ENCODE measurements at regions not wholly inside any gene's neighbourhood (a gene's known extent, or its start where the extent isn't known, plus 50 kb on each side); places are given as distances from the start of the nearest gene placed in this dataset.
"Not testable (repeated sequence)": the region's sequence is repeated elsewhere in the genome, so short reads cannot be mapped to it uniquely, and the experiment has no call there.

DNA sequence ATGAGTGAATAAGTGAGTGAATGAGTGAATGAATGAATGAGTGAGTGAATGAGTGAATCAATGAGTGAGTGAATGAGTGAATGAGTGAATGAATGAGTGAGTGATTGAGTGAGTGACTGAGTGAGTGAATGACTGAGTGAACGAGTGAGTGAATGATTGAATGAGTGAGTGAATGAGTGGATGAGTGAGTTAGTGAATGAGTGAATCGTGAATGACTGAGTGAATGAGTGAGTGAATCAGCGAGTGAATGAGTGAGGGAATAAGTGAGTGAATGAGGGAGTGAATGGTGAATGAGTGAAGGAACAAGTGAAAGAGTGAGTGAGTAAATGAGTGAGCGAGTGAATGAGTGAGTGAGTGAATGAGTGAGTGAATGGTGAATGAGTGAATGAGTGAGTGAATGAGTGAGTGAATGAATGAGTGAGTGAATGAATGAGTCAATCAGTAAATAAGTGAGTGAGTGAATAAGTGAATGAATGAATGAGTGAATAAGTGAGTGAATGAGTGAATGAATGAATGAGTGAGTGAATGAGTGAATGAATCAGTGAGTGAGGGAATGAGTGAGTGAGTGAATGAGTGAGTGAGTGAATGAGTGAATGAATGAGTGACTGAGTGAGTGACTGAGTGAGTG is 135.7 kb upstream of the ZNF469 start:
- H3K9ac ChIP-seq (ENCODE audit: extremely low read depth, insufficient read length, low read length); H2BK12ac ChIP-seq (ENCODE audit: insufficient read length, low read depth, low read length); H3K27me3 Mint-ChIP-seq (ENCODE audit: low read depth); H2BK5ac ChIP-seq (ENCODE audit: insufficient read length, low read length); H3K79me2 ChIP-seq (ENCODE audit: insufficient read depth, low read length); H4K20me1 ChIP-seq (ENCODE audit: control insufficient read depth, insufficient read depth, insufficient read length); H3K56ac ChIP-seq (ENCODE audit: insufficient read length, low read depth, low read length); H3K4me1 ChIP-seq (ENCODE audit: insufficient read depth, low read length); H4K8ac ChIP-seq (replicated peaks; ENCODE audit: insufficient read length, low read depth, low read length); H3K4me2 ChIP-seq (ENCODE audit: insufficient read depth, insufficient read length, low read length); H3K36me3 Mint-ChIP-seq (ENCODE audit: insufficient read depth in 1 of 3, low read depth in 3 of 3); H3K9me3 ChIP-seq (ENCODE audit: control insufficient read depth, low read depth, low read length); H3K4me1 Mint-ChIP-seq; H2BK15ac ChIP-seq (ENCODE audit: low read depth, low read length); H3K18ac ChIP-seq (ENCODE audit: insufficient read length, low read depth, low read length); H4K91ac ChIP-seq (ENCODE audit: insufficient read length, low read depth, low read length); DNase-seq; H3K9me3 Mint-ChIP-seq; H3K4me3 Mint-ChIP-seq; H3K27ac ChIP-seq (ENCODE audit: insufficient read length, low read depth, low read length); H3K23ac ChIP-seq (ENCODE audit: insufficient read length, low read depth, low read length); H3K23me2 ChIP-seq (ENCODE audit: insufficient read length, low read depth, low read length, poor library complexity, severe bottlenecking); H3K27ac Mint-ChIP-seq; H2BK20ac ChIP-seq (ENCODE audit: low read depth, low read length, poor library complexity, severe bottlenecking); H3K79me1 ChIP-seq (ENCODE audit: insufficient read depth, low read depth, low read length, poor library complexity, severe bottlenecking); H3K14ac ChIP-seq (ENCODE audit: insufficient read depth, low read length); H4K5ac ChIP-seq (ENCODE audit: insufficient read length, low read depth, low read length); H2AK5ac ChIP-seq (ENCODE audit: insufficient read length, low read length); H3T11ph ChIP-seq (ENCODE audit: low read length); H2BK120ac ChIP-seq (ENCODE audit: low read depth, low read length, poor library complexity, severe bottlenecking); H3K27me3 ChIP-seq (ENCODE audit: insufficient read depth, low read length); H3K4ac ChIP-seq (ENCODE audit: low read depth, low read length); H2AFZ ChIP-seq (ENCODE audit: low read length): not testable (repeated sequence)
- WGBS (ENCODE audit: extremely low coverage, insufficient read length, low lambda C conversion rate), result 100% methylated on average over 4 of the region's 4 CpGs

DNA sequence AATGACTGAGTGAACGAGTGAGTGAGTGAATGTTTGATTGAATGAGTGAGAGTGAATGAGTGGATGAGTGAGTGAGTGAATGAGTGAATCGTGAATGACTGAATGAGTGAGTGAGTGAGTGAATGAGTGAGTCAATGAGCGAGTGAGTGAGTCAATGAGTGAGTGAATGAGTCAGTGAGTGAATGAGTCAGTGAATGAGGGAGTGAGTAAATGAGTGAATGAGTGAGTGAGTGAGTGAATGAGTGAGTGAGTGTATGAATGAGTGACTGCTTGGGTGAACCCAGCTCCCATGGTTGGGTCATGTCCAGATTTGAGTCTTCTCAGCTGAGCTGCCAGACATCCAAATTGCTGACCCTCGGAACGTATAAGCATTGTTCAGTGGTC is 135.2 kb upstream of the ZNF469 start:
- not testable (repeated sequence) for H3K4ac ChIP-seq (ENCODE audit: low read depth, low read length); H3K9ac ChIP-seq (ENCODE audit: extremely low read depth, insufficient read length, low read length); H3K4me1 Mint-ChIP-seq; H3K4me1 ChIP-seq (ENCODE audit: insufficient read depth, low read length); H3K56ac ChIP-seq (ENCODE audit: insufficient read length, low read depth, low read length); H3K14ac ChIP-seq (ENCODE audit: insufficient read depth, low read length); H3K27me3 Mint-ChIP-seq (ENCODE audit: low read depth); H2BK5ac ChIP-seq (ENCODE audit: insufficient read length, low read length); DNase-seq; H2BK12ac ChIP-seq (ENCODE audit: insufficient read length, low read depth, low read length); H3K36me3 Mint-ChIP-seq (ENCODE audit: insufficient read depth in 1 of 3, low read depth in 3 of 3); H3K4me3 Mint-ChIP-seq; H3T11ph ChIP-seq (ENCODE audit: low read length); H2AFZ ChIP-seq (ENCODE audit: low read length); H4K20me1 ChIP-seq (ENCODE audit: control insufficient read depth, insufficient read depth, insufficient read length); H3K27ac ChIP-seq (ENCODE audit: insufficient read length, low read depth, low read length); H2BK120ac ChIP-seq (ENCODE audit: low read depth, low read length, poor library complexity, severe bottlenecking); H3K23me2 ChIP-seq (ENCODE audit: insufficient read length, low read depth, low read length, poor library complexity, severe bottlenecking); H4K5ac ChIP-seq (ENCODE audit: insufficient read length, low read depth, low read length); H3K18ac ChIP-seq (ENCODE audit: insufficient read length, low read depth, low read length); H4K91ac ChIP-seq (ENCODE audit: insufficient read length, low read depth, low read length); H2BK15ac ChIP-seq (ENCODE audit: low read depth, low read length); H3K79me2 ChIP-seq (ENCODE audit: insufficient read depth, low read length); H4K8ac ChIP-seq (replicated peaks; ENCODE audit: insufficient read length, low read depth, low read length); H2AK5ac ChIP-seq (ENCODE audit: insufficient read length, low read length); H3K27me3 ChIP-seq (ENCODE audit: insufficient read depth, low read length); H2BK20ac ChIP-seq (ENCODE audit: low read depth, low read length, poor library complexity, severe bottlenecking); H3K9me3 Mint-ChIP-seq; H3K27ac Mint-ChIP-seq; H3K9me3 ChIP-seq (ENCODE audit: control insufficient read depth, low read depth, low read length); H3K79me1 ChIP-seq (ENCODE audit: insufficient read depth, low read depth, low read length, poor library complexity, severe bottlenecking); H3K4me2 ChIP-seq (ENCODE audit: insufficient read depth, insufficient read length, low read length); H3K23ac ChIP-seq (ENCODE audit: insufficient read length, low read depth, low read length)
- 100% methylated on average over 2 of the region's 5 CpGs for WGBS (ENCODE audit: extremely low coverage, insufficient read length, low lambda C conversion rate)

Data from H9 (cell line).